ENCODE measurements at regions not wholly inside any gene's neighbourhood (a gene's known extent, or its start where the extent isn't known, plus 50 kb on each side); places are given as distances from the start of the nearest gene placed in this dataset.
"Not testable (repeated sequence)": the region's sequence is repeated elsewhere in the genome, so short reads cannot be mapped to it uniquely, and the experiment has no call there.

GRCh38 chr22:23450434-23450795, 129.7 kb downstream of the IGLL1 start (continued):
- TF ChIP-seq CTCF (IDR thresholded peaks at IDR 0.05 in 2 of 3, conservative IDR thresholded peaks at IDR 0.05 in 1 of 3; ENCODE audit: borderline replicate concordance in 1 of 3, insufficient read depth in 1 of 3, low read depth in 2 of 3, low read length in 2 of 3): no peak
- no peak for TF ChIP-seq POLR2AphosphoS5 (IDR thresholded peaks at IDR 0.05; ENCODE audit: low read depth, low read length)
- TF ChIP-seq REST (IDR thresholded peaks at IDR 0.05; ENCODE audit: low read depth): no peak

GRCh38 chr22:23449748-23450433, 130.2 kb downstream of the IGLL1 start:
- H3K4me3 ChIP-seq (replicated peaks in 1 of 2; ENCODE audit: low read depth in 1 of 2, low read length in 2 of 2); H3K9me2 ChIP-seq (ENCODE audit: insufficient read depth); BruUV-seq (replicated peaks); intact Hi-C loops (cut with micrococcal nuclease); H3K27me3 ChIP-seq (ENCODE audit: insufficient read depth, low read length); H2AFZ ChIP-seq (ENCODE audit: low read depth, low read length, poor library complexity, severe bottlenecking); H3K9me3 ChIP-seq (ENCODE audit: control insufficient read depth in 1 of 2, insufficient read depth in 1 of 2, low read depth in 1 of 2, low read length in 2 of 2); H3K36me3 ChIP-seq (ENCODE audit: control insufficient read depth in 1 of 2, insufficient read depth in 2 of 2, low read length in 2 of 2); DNase-seq (ENCODE audit: low read depth, low spot score); H3K9ac ChIP-seq (ENCODE audit: low read length); H3K79me2 ChIP-seq (ENCODE audit: insufficient read depth, low read length); CTCF ChIA-PET; H4K20me1 ChIP-seq (ENCODE audit: insufficient read depth); ATAC-seq; RAD21 ChIA-PET (ENCODE audit: low non-redundant PET in 1 of 2, low total read pairs in 2 of 2, uncharacterized antibody in 2 of 2, unreplicated experiment in 2 of 2); H3K27ac ChIP-seq (ENCODE audit: low read depth, low read length); H3K4me1 ChIP-seq (ENCODE audit: control insufficient read depth in 1 of 2, insufficient read depth in 2 of 2, low read length in 2 of 2); H3K4me2 ChIP-seq (ENCODE audit: low read length); POLR2A ChIA-PET: not testable (repeated sequence)

GRCh38 chr22:23448499-23449288, 131.4 kb downstream of the IGLL1 start:
- H3K9me3 ChIP-seq (ENCODE audit: control insufficient read depth in 1 of 2, insufficient read depth in 1 of 2, low read depth in 1 of 2, low read length in 2 of 2); H3K9ac ChIP-seq (ENCODE audit: low read length); H3K36me3 ChIP-seq (ENCODE audit: control insufficient read depth in 1 of 2, insufficient read depth in 2 of 2, low read length in 2 of 2); H4K20me1 ChIP-seq (ENCODE audit: insufficient read depth); intact Hi-C loops (cut with micrococcal nuclease); CTCF ChIA-PET; BruUV-seq (replicated peaks); H2AFZ ChIP-seq (ENCODE audit: low read depth, low read length, poor library complexity, severe bottlenecking); H3K27me3 ChIP-seq (ENCODE audit: insufficient read depth, low read length); H3K27ac ChIP-seq (ENCODE audit: low read depth, low read length); ATAC-seq; DNase-seq (ENCODE audit: low read depth, low spot score); H3K4me1 ChIP-seq (ENCODE audit: control insufficient read depth in 1 of 2, insufficient read depth in 2 of 2, low read length in 2 of 2); H3K79me2 ChIP-seq (ENCODE audit: insufficient read depth, low read length); H3K9me2 ChIP-seq (ENCODE audit: insufficient read depth); H3K4me2 ChIP-seq (ENCODE audit: low read length); POLR2A ChIA-PET; H3K4me3 ChIP-seq (replicated peaks in 1 of 2; ENCODE audit: low read depth in 1 of 2, low read length in 2 of 2); RAD21 ChIA-PET (ENCODE audit: low non-redundant PET in 1 of 2, low total read pairs in 2 of 2, uncharacterized antibody in 2 of 2, unreplicated experiment in 2 of 2): not testable (repeated sequence)
